GM10248 (cell line): ENCODE measurements at regions not wholly inside any gene's neighbourhood (a gene's known extent, or its start where the extent isn't known, plus 50 kb on each side); places are given as distances from the start of the nearest gene placed in this dataset.

ENCODE experiments used
- CTCF ChIA-PET: fragments of 300-600 bp; sonication (Branson Sonifier 250); formaldehyde crosslinking; extraction: SDS; loops from one replicate; lab custom pipeline; 2021; ENCODE audit warnings: antibody characterized with exemption; lab: Yijun Ruan, JAX
- POLR2A ChIA-PET: fragments of 350-650 bp; sonication (Branson Sonifier 250); formaldehyde crosslinking; extraction: SDS; loops from one replicate; lab custom pipeline; 2020; ENCODE audit warnings: antibody characterized with exemption; lab: Yijun Ruan, JAX
- DNase-seq: peaks from one replicate; pipeline ENCODE4 v3.0.0; 2012; ENCODE audit errors: extremely low spot score
- CTCF ChIP-seq: IDR thresholded peaks from 2 replicates; pipeline ENCODE4 v1.5.1; 2012; ENCODE audit warnings: mild to moderate bottlenecking, low read depth; ENCODE audit errors: extremely low read depth, missing control alignments, control extremely low read depth

GRCh38 chr16:85170590-85171003 is 58.3 kb upstream of the CIBAR2 start:
- no peak for TF ChIP-seq CTCF
- no peak for DNase-seq
- ChIA-PET POLR2A (no interaction called here), CTCF (interaction anchor here (0.8 to 1.0 kb wide), 3 partner anchors 12 to 52 kb away, joined by 3 read pairs; no protein-coding TSS in a partner anchor)

- POLR2A ChIA-PET: no interaction called here
- DNase-seq: no peak
- no peak for TF ChIP-seq CTCF
- CTCF ChIA-PET: interaction anchor here (0.8 to 1.6 kb wide), 6 partner anchors 12 to 53 kb away, joined by 3 read pairs; no protein-coding TSS in a partner anchor
These were observed 58.9 kb upstream of the CIBAR2 start for GRCh38 chr16:85171004-85171758.

GRCh38 chr16:85171759-85172454 is 59.6 kb upstream of the CIBAR2 start:
- POLR2A ChIA-PET: no interaction called here
- no peak for TF ChIP-seq CTCF
- DNase-seq: no peak
- CTCF ChIA-PET: interaction anchor here (1.0 to 1.6 kb wide), 6 partner anchors 10 to 48 kb away, joined by 3 to 6 read pairs (median 3); no protein-coding TSS in a partner anchor

GRCh38 chr16:85172455-85173145 is 60.3 kb upstream of the CIBAR2 start:
- no peak for DNase-seq
- POLR2A ChIA-PET: no interaction called here
- peak; percentile 45 for TF ChIP-seq CTCF
- CTCF ChIA-PET: interaction anchor here (0.9 to 1.6 kb wide), 6 partner anchors 11 to 28 kb away, joined by 3 to 6 read pairs (median 3); no protein-coding TSS in a partner anchor

GRCh38 chr16:85173146-85173980 is 61.1 kb upstream of the CIBAR2 start:
- POLR2A ChIA-PET: no interaction called here
- no peak for TF ChIP-seq CTCF
- DNase-seq: no peak
- CTCF ChIA-PET: interaction anchor here (0.9 to 1.4 kb wide), 6 partner anchors 11 to 72 kb away, joined by 3 to 6 read pairs (median 3); no protein-coding TSS in a partner anchor
